Omental fat pad (tissue), 3 donors: ENCODE measurements at regions not wholly inside any gene's neighbourhood (a gene's known extent, or its start where the extent isn't known, plus 50 kb on each side); places are given as distances from the start of the nearest gene placed in this dataset.

Source experiments
- ATAC-seq: fragments of 150-250 bp; one replicate; pipeline ENCODE4 v1.9.1; 2016; ENCODE audit warnings: mild to moderate bottlenecking, moderate library complexity; ENCODE audit not compliant: low FRiP score
- DNase-seq: peaks from one replicate; pipeline ENCODE4 v3.0.0-alpha.2; 2019; ENCODE audit warnings: low spot score
- TF ChIP-seq, protein P1 (sequence below), 3 donors: fragments of 450-650 bp; IDR thresholded peaks; one replicate each; pipeline ENCODE4 v1.5.1; 2016 to 2017; ENCODE audit warnings: antibody characterized with exemption in 3 of 3, mild to moderate bottlenecking in 3 of 3, moderate library complexity in 2 of 3

- ATAC-seq (no peak), DNase-seq (no peak)
- TF ChIP-seq, protein P1, sequence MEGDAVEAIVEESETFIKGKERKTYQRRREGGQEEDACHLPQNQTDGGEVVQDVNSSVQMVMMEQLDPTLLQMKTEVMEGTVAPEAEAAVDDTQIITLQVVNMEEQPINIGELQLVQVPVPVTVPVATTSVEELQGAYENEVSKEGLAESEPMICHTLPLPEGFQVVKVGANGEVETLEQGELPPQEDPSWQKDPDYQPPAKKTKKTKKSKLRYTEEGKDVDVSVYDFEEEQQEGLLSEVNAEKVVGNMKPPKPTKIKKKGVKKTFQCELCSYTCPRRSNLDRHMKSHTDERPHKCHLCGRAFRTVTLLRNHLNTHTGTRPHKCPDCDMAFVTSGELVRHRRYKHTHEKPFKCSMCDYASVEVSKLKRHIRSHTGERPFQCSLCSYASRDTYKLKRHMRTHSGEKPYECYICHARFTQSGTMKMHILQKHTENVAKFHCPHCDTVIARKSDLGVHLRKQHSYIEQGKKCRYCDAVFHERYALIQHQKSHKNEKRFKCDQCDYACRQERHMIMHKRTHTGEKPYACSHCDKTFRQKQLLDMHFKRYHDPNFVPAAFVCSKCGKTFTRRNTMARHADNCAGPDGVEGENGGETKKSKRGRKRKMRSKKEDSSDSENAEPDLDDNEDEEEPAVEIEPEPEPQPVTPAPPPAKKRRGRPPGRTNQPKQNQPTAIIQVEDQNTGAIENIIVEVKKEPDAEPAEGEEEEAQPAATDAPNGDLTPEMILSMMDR (IDR thresholded peaks at IDR 0.05), result no peak
Observed at GRCh38 chr1:29916656-29917369, 680.5 kb downstream of the PTPRU start.

- DNase-seq (no peak), ATAC-seq (no peak)
- TF ChIP-seq, protein P1 (IDR thresholded peaks at IDR 0.05), result no peak
Observed at GRCh38 chr1:29914936-29915335, 678.6 kb downstream of the PTPRU start.

DNA sequence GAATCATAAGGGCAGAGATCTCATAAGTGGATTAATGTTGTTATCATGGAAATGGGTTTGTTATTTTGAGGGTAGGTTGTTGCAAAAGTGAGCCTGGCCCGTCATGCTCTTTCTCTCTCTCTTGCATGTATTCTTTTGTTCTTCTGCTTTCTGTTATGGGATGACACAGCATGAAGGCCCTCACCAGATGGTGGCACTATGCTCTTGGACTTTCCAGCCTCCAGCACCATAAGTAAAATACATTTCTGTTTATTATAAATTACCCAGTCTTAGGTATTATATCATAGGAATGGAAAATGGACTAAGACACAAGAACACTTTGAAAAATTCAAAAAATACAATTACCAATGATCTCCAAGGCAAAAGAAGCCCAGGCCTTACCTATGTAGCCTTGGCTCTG, 676.1 kb downstream of the PTPRU start:
- ATAC-seq, result no peak
- no peak for DNase-seq
- TF ChIP-seq, protein P1 (IDR thresholded peaks at IDR 0.05), result no peak

DNA sequence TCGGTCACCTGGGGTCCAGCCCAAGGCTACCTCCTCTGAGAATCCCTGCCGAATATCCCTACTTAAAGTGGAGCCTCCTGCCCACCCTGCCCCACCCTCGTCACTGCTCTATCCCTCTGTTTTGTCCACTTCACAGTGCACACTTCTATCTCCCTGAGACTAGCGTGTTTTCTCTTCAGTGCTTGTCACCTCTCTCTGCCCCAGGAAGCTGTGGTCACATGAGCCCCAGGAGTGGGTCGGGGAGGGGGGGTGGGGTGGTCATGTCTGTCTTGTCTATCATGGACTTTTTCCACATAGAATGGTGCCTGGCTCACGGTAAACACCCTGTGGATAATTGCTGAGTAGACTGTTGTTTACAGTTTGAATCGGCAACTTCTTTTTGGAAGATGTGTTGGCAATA, 673.6 kb downstream of the PTPRU start:
- DNase-seq (no peak), ATAC-seq (no peak)
- TF ChIP-seq, protein P1 (IDR thresholded peaks at IDR 0.05), result no peak

DNA sequence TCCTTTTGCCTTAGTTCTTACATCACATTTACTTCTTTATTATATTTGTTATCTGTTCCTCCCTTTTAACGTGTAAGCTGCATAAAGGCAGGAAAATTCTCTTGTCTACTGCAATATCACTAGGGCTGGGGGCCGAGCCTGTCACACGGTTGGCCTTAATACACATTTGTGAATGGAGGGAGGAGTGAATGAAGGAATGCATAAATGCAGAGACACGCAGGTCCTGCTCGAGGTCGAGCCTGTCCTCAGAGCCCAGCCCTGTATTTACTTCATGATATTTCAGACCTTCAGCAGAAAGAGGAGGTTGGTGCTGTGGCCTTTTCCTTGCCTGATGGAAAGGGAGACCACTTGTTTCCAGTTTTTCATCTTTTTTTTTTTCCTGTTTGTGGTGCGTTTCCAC, 671.3 kb downstream of the PTPRU start:
- no peak for DNase-seq
- TF ChIP-seq, protein P1 (IDR thresholded peaks at IDR 0.05), result no peak
- ATAC-seq, result no peak

DNA sequence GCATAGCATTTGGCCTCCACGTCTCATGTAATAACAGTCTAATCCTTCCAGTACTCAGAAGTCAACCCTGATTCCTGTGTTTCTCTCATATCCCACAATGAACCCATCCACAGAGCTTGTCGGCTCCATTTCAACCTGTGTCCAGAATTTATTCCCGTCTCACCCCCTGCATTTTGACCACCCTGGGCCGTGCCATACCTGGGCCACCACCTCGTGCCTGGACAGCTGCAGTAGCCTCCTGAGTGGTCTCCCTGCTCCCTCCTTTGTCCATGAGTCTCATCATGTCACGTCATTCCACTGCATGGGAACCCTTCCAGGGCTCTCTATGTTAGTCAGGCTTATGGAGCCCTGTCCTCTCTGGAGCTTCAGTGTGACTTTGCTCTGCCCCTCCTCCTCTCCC, 670.6 kb downstream of the PTPRU start:
- TF ChIP-seq, protein P1 (IDR thresholded peaks at IDR 0.05), result no peak
- no peak for ATAC-seq
- no peak for DNase-seq

DNA sequence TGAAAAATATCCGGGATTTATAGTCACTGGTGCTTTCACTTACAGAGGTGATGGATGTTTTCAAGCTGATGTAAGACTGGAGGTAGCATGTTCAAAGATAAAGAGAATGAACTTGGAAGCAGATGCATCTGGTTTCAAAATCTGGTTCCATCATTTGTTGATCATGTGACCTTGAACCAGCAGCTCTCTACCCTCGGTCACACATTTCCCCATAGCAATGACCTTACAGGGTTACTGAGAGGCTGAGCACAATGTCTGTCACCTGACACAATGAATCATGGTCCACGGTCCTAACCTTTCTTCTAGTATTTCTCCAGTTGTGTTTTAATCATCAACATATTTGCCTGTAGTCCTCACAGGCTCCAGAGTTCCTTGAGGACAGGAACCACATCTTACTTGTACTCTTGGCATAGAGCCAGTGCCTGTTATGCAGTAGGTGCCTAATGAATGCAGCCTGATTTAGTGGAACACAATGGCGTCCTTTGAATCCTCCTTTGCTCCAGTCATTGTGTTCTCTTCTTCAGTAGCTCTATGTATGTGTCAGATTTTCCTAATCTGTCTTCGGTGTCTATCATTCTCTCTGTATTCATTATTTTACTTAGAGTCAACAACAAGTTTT, 667.3 kb downstream of the PTPRU start:
- no peak for DNase-seq

More for the DNA sequence above, 667.3 kb downstream of the PTPRU start:
- no peak for ATAC-seq
- TF ChIP-seq, protein P1 (IDR thresholded peaks at IDR 0.05), result no peak
